ENCODE measurements at regions not wholly inside any gene's neighbourhood (a gene's known extent, or its start where the extent isn't known, plus 50 kb on each side); places are given as distances from the start of the nearest gene placed in this dataset.

GRCh38 chr20:24368253-24368652, 101.2 kb upstream of the SYNDIG1 start:
- TF ChIP-seq CTCF (IDR thresholded peaks at IDR 0.05) (no peak), POLR2A (IDR thresholded peaks at IDR 0.05) (no peak)

Data from prostate gland (tissue), 2 donors.